ENCODE measurements at regions not wholly inside any gene's neighbourhood (a gene's known extent, or its start where the extent isn't known, plus 50 kb on each side); places are given as distances from the start of the nearest gene placed in this dataset.

- ChIA-PET CTCF (ENCODE audit: low intra/inter-chr PET ratio) (no interaction called here), POLR2A (no interaction called here)
- Histone ChIP-seq H3K79me2 (ENCODE audit: control insufficient read depth, insufficient read depth, low read length) (no peaks in the 10 kb centered on the region), H3K4me1 (replicated peaks in 1 of 2; ENCODE audit: control insufficient read depth in 2 of 2, insufficient read depth in 2 of 2, low read length in 2 of 2) (no peaks in the 10 kb centered on the region), H3K9ac (ENCODE audit: insufficient read depth in 1 of 2, low read depth in 2 of 2, low read length in 2 of 2) (no peak overlapping the region), H3K27me3 (ENCODE audit: control insufficient read depth in 2 of 2, insufficient read depth in 2 of 2, low read length in 2 of 2) (no peaks in the 10 kb centered on the region), H3K4me2 (ENCODE audit: insufficient read depth, low read length) (no peak overlapping the region), H3K4me3 (no peak overlapping the region), H3K27ac (ENCODE audit: extremely low read depth, low read depth, low read length) (no peak overlapping the region), H2AFZ (ENCODE audit: low read depth, low read length) (no peak overlapping the region), H3K9me1 (ENCODE audit: control insufficient read depth, insufficient read depth, low read length) (no peaks in the 10 kb centered on the region), H3K9me3 (replicated peaks; ENCODE audit: control insufficient read depth, insufficient read depth, low read depth, low read length) (no peaks in the 10 kb centered on the region), H3K36me3 (ENCODE audit: control insufficient read depth, insufficient read depth, low read length) (no peaks in the 10 kb centered on the region), H4K20me1 (replicated peaks; ENCODE audit: control insufficient read depth, insufficient read depth, low read length) (no peaks in the 10 kb centered on the region)
- no TSS peak for BruUV-seq (replicated peaks)
- DNase-seq (ENCODE audit: extremely low read depth in 1 of 4, low spot score in 3 of 4): no peak
- no peak for FAIRE-seq
- ATAC-seq: no peak
- WGBS (ENCODE audit: insufficient coverage, low coverage, missing lambda C conversion rate): 0% methylated on average over 3 of the region's 3 CpGs
- in situ Hi-C loops (cut with MboI) (no loop called here), intact Hi-C loops (cut with micrococcal nuclease) (no loop called here)
- TF ChIP-seq NFYB (IDR thresholded peaks at IDR 0.05; ENCODE audit: extremely low read depth, insufficient read length): no peak
Measured at GRCh38 chr9:80522465-80522864, 950.7 kb downstream of the TLE4 start.

GRCh38 chr9:80521151-80521550 is 949.4 kb downstream of the TLE4 start:
- H4K20me1 ChIP-seq (replicated peaks; ENCODE audit: control insufficient read depth, insufficient read depth, low read length): no peaks in the 10 kb centered on the region
- in situ Hi-C loops (cut with MboI): no loop called here

More at GRCh38 chr9:80521151-80521550, 949.4 kb downstream of the TLE4 start:
- ATAC-seq (no peak), DNase-seq (ENCODE audit: extremely low read depth in 1 of 4, low spot score in 3 of 4) (no peak), FAIRE-seq (no peak)
- Histone ChIP-seq H3K4me1 (replicated peaks in 1 of 2; ENCODE audit: control insufficient read depth in 2 of 2, insufficient read depth in 2 of 2, low read length in 2 of 2) (no peaks in the 10 kb centered on the region), H3K4me2 (ENCODE audit: insufficient read depth, low read length) (no peak overlapping the region), H3K9ac (ENCODE audit: insufficient read depth in 1 of 2, low read depth in 2 of 2, low read length in 2 of 2) (no peak overlapping the region), H3K36me3 (ENCODE audit: control insufficient read depth, insufficient read depth, low read length) (no peaks in the 10 kb centered on the region), H3K9me1 (ENCODE audit: control insufficient read depth, insufficient read depth, low read length) (no peaks in the 10 kb centered on the region), H3K27ac (ENCODE audit: extremely low read depth, low read depth, low read length) (no peak overlapping the region), H3K9me3 (replicated peaks; ENCODE audit: control insufficient read depth, insufficient read depth, low read depth, low read length) (no peaks in the 10 kb centered on the region), H3K79me2 (ENCODE audit: control insufficient read depth, insufficient read depth, low read length) (no peaks in the 10 kb centered on the region), H3K4me3 (no peak overlapping the region), H2AFZ (ENCODE audit: low read depth, low read length) (no peak overlapping the region), H3K27me3 (ENCODE audit: control insufficient read depth in 2 of 2, insufficient read depth in 2 of 2, low read length in 2 of 2) (no peaks in the 10 kb centered on the region)
- TF ChIP-seq ARNT (IDR thresholded peaks at IDR 0.05) (no peak), CSDE1 (IDR thresholded peaks at IDR 0.05) (no peak), KDM1A (IDR thresholded peaks at IDR 0.05) (no peak), SMARCA4 (IDR thresholded peaks at IDR 0.05) (no peak), LCOR (CRISPR knock-in tag; IDR thresholded peaks at IDR 0.05) (no peak), PHF8 (IDR thresholded peaks at IDR 0.05; ENCODE audit: borderline replicate concordance, low read length) (no peak), IRF9 (tag; IDR thresholded peaks at IDR 0.05) (no peak), ILF3 (IDR thresholded peaks at IDR 0.05; ENCODE audit: borderline replicate concordance) (no peak)
- intact Hi-C loops (cut with micrococcal nuclease): no loop called here
- CTCF ChIA-PET (ENCODE audit: low intra/inter-chr PET ratio): no interaction called here
- BruUV-seq (replicated peaks): no TSS peak
- POLR2A ChIA-PET: no interaction called here
- 0% methylated on average over 3 of the region's 3 CpGs for WGBS (ENCODE audit: insufficient coverage, low coverage, missing lambda C conversion rate)
